ENCODE measurements at regions not wholly inside any gene's neighbourhood (a gene's known extent, or its start where the extent isn't known, plus 50 kb on each side); places are given as distances from the start of the nearest gene placed in this dataset.

- CTCF ChIA-PET, result no interaction called here
- Histone ChIP-seq H3K9me3 (ENCODE audit: control insufficient read depth, insufficient read depth, low read depth, low read length) (no peaks in the 10 kb centered on the region), H3K27ac (ENCODE audit: extremely low read depth, low read depth, low read length) (no peak overlapping the region), H3K36me3 (ENCODE audit: control insufficient read depth in 2 of 2, insufficient read depth in 1 of 2, low read length in 2 of 2) (no peaks in the 10 kb centered on the region), H3K4me3 (ENCODE audit: low read depth, low read length) (no peak overlapping the region), H3K4me1 (ENCODE audit: control insufficient read depth, insufficient read depth, low read length) (no peaks in the 10 kb centered on the region)
- POLR2A ChIA-PET, result no interaction called here
- TF ChIP-seq PRDM4 (tag by site-specific recombination; IDR thresholded peaks at IDR 0.05) (no peak), ZNF629 (tag by site-specific recombination; IDR thresholded peaks at IDR 0.05) (no peak), ZNF23 (tag by site-specific recombination; IDR thresholded peaks at IDR 0.05; ENCODE audit: borderline replicate concordance) (no peak), ZBTB20 (tag by site-specific recombination; IDR thresholded peaks at IDR 0.05) (no peak), ZNF132 (tag by site-specific recombination; IDR thresholded peaks at IDR 0.05; ENCODE audit: borderline replicate concordance) (no peak), PBX3 (CRISPR knock-in tag; IDR thresholded peaks at IDR 0.05) (no peak), ZNF664 (tag by site-specific recombination; IDR thresholded peaks at IDR 0.05) (no peak), ZNF302 (tag by site-specific recombination; IDR thresholded peaks at IDR 0.05; ENCODE audit: low read depth) (no peak), ZBTB8A (tag by site-specific recombination; IDR thresholded peaks at IDR 0.05) (no peak), ZNF148 (tag by site-specific recombination; IDR thresholded peaks at IDR 0.05; ENCODE audit: borderline replicate concordance) (no peak), KLF17 (tag by site-specific recombination; IDR thresholded peaks at IDR 0.05) (no peak), TRIM28 (IDR thresholded peaks at IDR 0.05; ENCODE audit: borderline replicate concordance, low read length) (no peak), CTCF (tag by site-specific recombination; IDR thresholded peaks at IDR 0.05) (no peak)
These were observed 172.0 kb upstream of the CD96 start for GRCh38 chr3:111369958-111370357.

- no peaks in the 10 kb centered on the region for H3K4me1 ChIP-seq (ENCODE audit: control insufficient read depth, insufficient read depth, low read length)
- POLR2A ChIA-PET, result no interaction called here
- TF ChIP-seq ZNF701 (tag by site-specific recombination; IDR thresholded peaks at IDR 0.05) (no peak), GFI1B (tag by site-specific recombination; IDR thresholded peaks at IDR 0.05) (no peak), ZNF292 (tag by site-specific recombination; IDR thresholded peaks at IDR 0.05; ENCODE audit: borderline replicate concordance, low read depth) (no peak), TSHZ1 (tag by site-specific recombination; IDR thresholded peaks at IDR 0.05; ENCODE audit: borderline replicate concordance) (no peak), ZNF19 (tag by site-specific recombination; IDR thresholded peaks at IDR 0.05; ENCODE audit: low read depth) (no peak), ZNF416 (tag by site-specific recombination; IDR thresholded peaks at IDR 0.05) (no peak), ZNF121 (tag by site-specific recombination; IDR thresholded peaks at IDR 0.05) (no peak), REPIN1 (tag by site-specific recombination; IDR thresholded peaks at IDR 0.05; ENCODE audit: low read depth) (no peak)
These were observed 168.8 kb upstream of the CD96 start for GRCh38 chr3:111373239-111373638.

More at GRCh38 chr3:111373239-111373638, 168.8 kb upstream of the CD96 start:
- Histone ChIP-seq H3K36me3 (ENCODE audit: control insufficient read depth in 2 of 2, insufficient read depth in 1 of 2, low read length in 2 of 2) (no peaks in the 10 kb centered on the region), H3K4me3 (ENCODE audit: low read depth, low read length) (no peak overlapping the region), H3K27ac (ENCODE audit: extremely low read depth, low read depth, low read length) (no peak overlapping the region), H3K9me3 (ENCODE audit: control insufficient read depth, insufficient read depth, low read depth, low read length) (no peaks in the 10 kb centered on the region)
- CTCF ChIA-PET, result no interaction called here

All from HEK293 (cell line).